HEK293T (cell line): ENCODE measurements at regions not wholly inside any gene's neighbourhood (a gene's known extent, or its start where the extent isn't known, plus 50 kb on each side); places are given as distances from the start of the nearest gene placed in this dataset.

Source experiments
- CTCF ChIA-PET: fragments of 350-600 bp; formaldehyde crosslinking; extraction: SDS; loops from one replicate; lab custom pipeline; 2021; ENCODE audit warnings: antibody characterized with exemption, inconsistent platforms; lab: Yijun Ruan, JAX
- POLR2A ChIA-PET: fragments of 350-600 bp; formaldehyde crosslinking; extraction: SDS; loops from one replicate; lab custom pipeline; 2020; ENCODE audit warnings: antibody characterized with exemption, inconsistent platforms; lab: Yijun Ruan, JAX
- DNase-seq: peaks from one replicate; pipeline ENCODE4 v3.0.0; 2012; ENCODE audit warnings: mixed read lengths; ENCODE audit errors: extremely low spot score
- ARNT ChIP-seq: fragments of 450-650 bp; IDR thresholded peaks from 2 replicates; pipeline ENCODE4 v1.6.1; 2017; ENCODE audit warnings: mild to moderate bottlenecking
- BHLHE40 ChIP-seq: fragments of 450-650 bp; IDR thresholded peaks from 2 replicates; pipeline ENCODE4 v1.6.1; 2016; ENCODE audit warnings: mild to moderate bottlenecking, moderate library complexity, borderline replicate concordance
- CTBP1 ChIP-seq: fragments of 450-650 bp; IDR thresholded peaks from 2 replicates; pipeline ENCODE4 v1.6.1; 2016; ENCODE audit warnings: borderline replicate concordance
- ELF4 ChIP-seq: fragments of 450-650 bp; IDR thresholded peaks from 2 replicates; pipeline ENCODE4 v1.6.1; 2017; ENCODE audit warnings: antibody characterized with exemption
- FOXA1 ChIP-seq: fragments of 450-650 bp; IDR thresholded peaks from 2 replicates; pipeline ENCODE4 v1.6.1; 2016; ENCODE audit warnings: mild to moderate bottlenecking
- FOXK2 ChIP-seq: fragments of 450-650 bp; IDR thresholded peaks from 2 replicates; pipeline ENCODE4 v1.6.1; 2016; ENCODE audit warnings: mild to moderate bottlenecking
- FOXM1 ChIP-seq: fragments of 450-650 bp; IDR thresholded peaks from 2 replicates; pipeline ENCODE4 v1.6.1; 2017; ENCODE audit warnings: mild to moderate bottlenecking, borderline replicate concordance
- HDGF ChIP-seq: fragments of 450-650 bp; IDR thresholded peaks from 2 replicates; pipeline ENCODE4 v1.6.1; 2017; ENCODE audit warnings: antibody characterized with exemption, borderline replicate concordance
- L3MBTL2 ChIP-seq: fragments of 450-650 bp; conservative IDR thresholded peaks from 2 replicates; pipeline ENCODE4 v1.6.1; 2016; ENCODE audit warnings: mild to moderate bottlenecking
- LEF1 ChIP-seq: fragments of 450-650 bp; IDR thresholded peaks from 2 replicates; pipeline ENCODE4 v1.6.1; 2017; ENCODE audit warnings: mild to moderate bottlenecking, borderline replicate concordance
- NFRKB ChIP-seq: fragments of 450-650 bp; IDR thresholded peaks from 2 replicates; pipeline ENCODE4 v1.6.1; 2016; ENCODE audit warnings: mild to moderate bottlenecking, moderate library complexity
- SP1 ChIP-seq: fragments of 450-650 bp; IDR thresholded peaks from 2 replicates; pipeline ENCODE4 v1.6.1; 2017
- SUZ12 ChIP-seq: fragments of 450-650 bp; IDR thresholded peaks from 2 replicates; pipeline ENCODE4 v1.6.1; 2016; ENCODE audit warnings: mild to moderate bottlenecking
- TARDBP ChIP-seq: fragments of 450-650 bp; IDR thresholded peaks from 2 replicates; pipeline ENCODE4 v1.6.1; 2016
- ZNF384 ChIP-seq: fragments of 450-650 bp; IDR thresholded peaks from 2 replicates; pipeline ENCODE4 v1.6.1; 2016
- TF ChIP-seq, protein P1 (sequence below): fragments of 450-650 bp; IDR thresholded peaks from 2 replicates; pipeline ENCODE4 v1.6.1; 2016

DNA sequence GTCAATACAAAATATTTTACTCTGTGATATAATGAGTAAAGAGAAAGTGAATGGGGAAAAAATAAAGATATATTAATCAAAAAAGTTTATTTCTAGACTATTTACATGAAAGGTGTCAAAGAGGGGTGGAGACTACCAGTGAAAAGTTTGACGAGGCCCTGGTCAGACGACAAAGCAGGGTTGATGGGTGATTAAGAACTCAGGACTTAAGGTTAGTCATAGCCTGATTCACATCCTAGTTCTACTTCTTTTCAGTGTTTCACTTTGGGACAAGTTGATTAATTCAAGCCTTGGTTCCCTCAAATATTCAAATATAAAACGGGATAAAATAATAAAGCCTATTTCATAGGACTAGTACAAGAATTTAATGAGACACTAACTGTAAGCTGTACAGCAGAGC, 178.2 kb upstream of the HS3ST5 start:
- no peak for TF ChIP-seq FOXM1
- TF ChIP-seq FOXK2: no peak
- no peak for TF ChIP-seq ELF4
- no peak for TF ChIP-seq LEF1
- no peak for TF ChIP-seq NFRKB
- TF ChIP-seq SP1: no peak
- no peak for TF ChIP-seq SUZ12
- no peak for TF ChIP-seq BHLHE40
- TF ChIP-seq FOXA1: no peak
- TF ChIP-seq TARDBP: no peak
- TF ChIP-seq ARNT: no peak
- no peak for DNase-seq
- CTCF ChIA-PET: no interaction called here
- POLR2A ChIA-PET: interaction anchor here (0.7 kb wide), 1 partner anchor 97 kb away, joined by 3 read pairs; no protein-coding TSS in a partner anchor

DNA sequence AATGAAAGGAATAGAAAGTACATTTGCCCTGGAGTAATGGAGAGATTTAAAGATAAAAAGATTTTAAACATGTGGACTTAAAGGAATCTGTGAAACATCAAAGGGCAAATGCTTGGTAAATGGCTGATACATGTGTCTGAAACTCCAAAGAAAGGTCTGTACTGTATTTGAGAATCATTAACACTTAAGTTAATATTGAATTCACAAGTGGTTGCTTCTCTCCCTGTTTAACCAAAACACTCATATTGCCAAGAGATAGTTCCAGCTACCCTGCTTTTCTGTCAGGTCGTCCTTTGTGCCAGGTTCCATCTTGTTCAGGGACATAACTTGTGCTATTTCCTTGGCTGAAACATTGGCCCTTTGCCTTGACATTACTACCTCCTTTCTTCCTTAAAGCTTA, 171.3 kb upstream of the HS3ST5 start:
- TF ChIP-seq, protein P1, sequence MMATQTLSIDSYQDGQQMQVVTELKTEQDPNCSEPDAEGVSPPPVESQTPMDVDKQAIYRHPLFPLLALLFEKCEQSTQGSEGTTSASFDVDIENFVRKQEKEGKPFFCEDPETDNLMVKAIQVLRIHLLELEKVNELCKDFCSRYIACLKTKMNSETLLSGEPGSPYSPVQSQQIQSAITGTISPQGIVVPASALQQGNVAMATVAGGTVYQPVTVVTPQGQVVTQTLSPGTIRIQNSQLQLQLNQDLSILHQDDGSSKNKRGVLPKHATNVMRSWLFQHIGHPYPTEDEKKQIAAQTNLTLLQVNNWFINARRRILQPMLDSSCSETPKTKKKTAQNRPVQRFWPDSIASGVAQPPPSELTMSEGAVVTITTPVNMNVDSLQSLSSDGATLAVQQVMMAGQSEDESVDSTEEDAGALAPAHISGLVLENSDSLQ: no peak
- TF ChIP-seq FOXA1 (no peak), SP1 (no peak), SUZ12 (no peak), BHLHE40 (no peak), LEF1 (no peak), TARDBP (no peak), L3MBTL2 (no peak)
- DNase-seq: no peak
- ChIA-PET CTCF (no interaction called here), POLR2A (no interaction called here)

DNA sequence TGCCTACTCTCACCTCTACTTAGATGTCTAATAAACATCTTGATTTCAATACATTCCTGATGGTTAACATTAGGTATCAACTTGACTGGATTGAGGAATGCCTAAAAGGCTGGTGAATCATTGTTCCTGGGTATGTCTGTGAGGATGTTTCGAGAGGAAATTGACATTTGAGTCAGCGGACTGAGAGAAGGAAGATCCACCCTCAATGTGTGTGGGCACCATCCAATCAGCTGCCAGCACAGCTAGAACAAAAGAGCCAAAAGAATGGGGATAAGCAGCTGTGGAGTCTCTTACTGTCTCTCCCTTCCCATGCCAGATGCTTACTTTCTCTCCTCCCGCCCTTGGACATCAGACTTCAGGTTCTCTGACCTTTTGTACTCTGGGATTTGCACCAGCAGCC, 128.6 kb upstream of the HS3ST5 start:
- ChIA-PET POLR2A (no interaction called here), CTCF (no interaction called here)
- TF ChIP-seq L3MBTL2: no peak
- TF ChIP-seq FOXA1: no peak
- no peak for TF ChIP-seq TARDBP
- TF ChIP-seq, protein P1: no peak
- no peak for DNase-seq

DNA sequence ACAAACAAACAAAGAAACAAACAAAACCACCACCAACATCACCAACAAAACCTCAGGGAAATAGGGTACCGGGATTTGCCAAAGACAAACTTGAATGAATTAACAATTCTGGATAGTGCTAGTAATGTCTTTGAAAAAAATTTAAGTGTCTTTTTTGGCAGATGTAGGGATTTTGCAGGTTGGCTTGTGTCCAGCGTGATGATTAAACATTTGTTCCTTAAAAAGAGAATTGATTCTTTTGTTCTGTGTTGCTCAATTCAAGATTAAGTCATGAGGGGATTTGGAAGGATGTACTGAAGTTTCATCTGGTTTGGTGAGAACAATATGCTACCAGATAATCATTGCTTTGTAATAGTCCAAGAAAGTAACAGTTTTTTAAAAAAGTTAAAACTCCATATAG, 125.1 kb upstream of the HS3ST5 start:
- no peak for DNase-seq
- ChIA-PET POLR2A (no interaction called here), CTCF (no interaction called here)
- TF ChIP-seq CTBP1 (no peak), NFRKB (no peak)

DNA sequence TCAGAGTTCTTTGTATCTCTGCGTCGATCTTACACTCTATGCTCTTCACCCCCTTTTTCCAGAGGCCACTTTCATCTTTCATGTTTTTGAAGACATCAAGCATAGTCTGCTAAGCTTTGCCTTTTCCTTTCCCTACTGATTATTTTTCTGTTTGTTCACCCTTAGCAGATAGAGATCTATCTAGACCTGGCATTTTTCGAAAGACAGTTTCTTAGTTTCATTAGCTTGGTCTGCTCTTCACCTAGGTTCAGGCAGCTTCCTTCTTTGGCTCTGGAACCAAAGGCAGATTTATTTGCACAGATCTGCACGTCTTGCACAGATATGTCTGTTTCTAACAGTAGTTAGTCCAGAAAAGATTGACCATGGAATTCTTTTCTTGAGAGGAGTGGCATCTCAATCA, 122.7 kb upstream of the HS3ST5 start:
- TF ChIP-seq FOXA1: no peak
- no peak for DNase-seq
- CTCF ChIA-PET: interaction anchor here (0.7 kb wide), 1 partner anchor 484 kb away, joined by 3 read pairs; no protein-coding TSS in a partner anchor
- POLR2A ChIA-PET: no interaction called here

DNA sequence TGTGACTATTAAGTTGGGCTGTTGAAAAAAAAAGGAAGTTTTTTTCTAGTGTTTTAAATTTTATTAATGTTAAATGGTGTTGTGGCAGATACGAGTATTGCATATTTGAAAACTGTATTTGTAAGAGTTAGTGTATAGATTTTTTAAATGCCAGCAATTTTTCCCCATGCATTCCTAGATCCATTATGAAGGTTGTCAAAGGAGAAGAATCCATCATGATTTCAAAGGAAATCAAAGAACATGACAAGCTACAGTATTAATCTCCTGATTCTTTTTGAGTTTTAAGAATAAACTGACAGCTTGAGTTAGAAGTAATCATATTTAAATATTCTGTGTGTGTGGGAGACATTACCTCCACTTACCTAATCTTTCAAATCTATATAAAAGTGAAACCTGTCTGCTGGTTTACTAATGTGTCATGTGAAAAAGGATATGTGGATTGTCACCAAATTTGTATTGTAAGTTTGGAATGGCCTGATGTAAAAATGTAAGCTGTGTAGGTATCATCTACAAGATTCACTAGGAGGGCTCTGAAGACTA, 111.0 kb upstream of the HS3ST5 start:
- DNase-seq: no peak
- TF ChIP-seq HDGF (no peak), FOXM1 (no peak), CTBP1 (no peak), LEF1 (no peak), SP1 (no peak), SUZ12 (no peak)
- CTCF ChIA-PET: interaction anchor here (0.5 kb wide), 1 partner anchor 14 kb away, joined by 3 read pairs; no protein-coding TSS in a partner anchor
- POLR2A ChIA-PET: no interaction called here

DNA sequence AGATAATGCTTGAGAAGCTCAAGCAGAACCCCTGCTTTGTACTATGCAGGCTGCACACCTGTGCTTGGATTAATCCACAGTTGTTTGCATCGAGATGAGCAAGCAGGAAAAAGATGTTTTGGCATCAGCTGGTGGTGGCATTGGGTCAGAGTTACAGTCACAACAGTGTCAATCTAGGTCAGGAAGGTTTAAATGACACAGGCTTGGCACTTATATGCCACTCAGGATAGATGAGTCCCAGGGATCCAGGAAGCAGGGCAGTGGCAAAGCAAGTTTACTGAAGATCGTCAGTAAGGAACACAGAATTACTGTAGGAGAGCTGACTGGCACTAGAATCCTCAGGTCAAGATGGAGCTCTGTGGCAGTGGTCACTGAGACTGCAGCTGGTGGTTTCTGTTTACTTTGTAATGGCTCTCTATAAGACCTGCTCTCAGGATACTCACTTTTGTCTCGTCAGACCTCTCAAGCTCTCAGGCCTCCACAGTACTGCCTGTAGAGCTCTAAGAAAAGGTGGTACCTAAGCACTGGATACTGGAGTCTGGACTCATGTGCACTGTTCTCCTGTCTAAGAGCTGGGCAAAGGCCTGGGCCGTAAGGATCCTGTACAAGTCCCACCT, 110.1 kb upstream of the HS3ST5 start:
- ChIA-PET CTCF (interaction anchor here (0.5 kb wide), 1 partner anchor 13 kb away, joined by 3 read pairs; no protein-coding TSS in a partner anchor), POLR2A (no interaction called here)
- DNase-seq: no peak
- TF ChIP-seq, protein P1: no peak
- no peak for TF ChIP-seq TARDBP
- no peak for TF ChIP-seq FOXA1

DNA sequence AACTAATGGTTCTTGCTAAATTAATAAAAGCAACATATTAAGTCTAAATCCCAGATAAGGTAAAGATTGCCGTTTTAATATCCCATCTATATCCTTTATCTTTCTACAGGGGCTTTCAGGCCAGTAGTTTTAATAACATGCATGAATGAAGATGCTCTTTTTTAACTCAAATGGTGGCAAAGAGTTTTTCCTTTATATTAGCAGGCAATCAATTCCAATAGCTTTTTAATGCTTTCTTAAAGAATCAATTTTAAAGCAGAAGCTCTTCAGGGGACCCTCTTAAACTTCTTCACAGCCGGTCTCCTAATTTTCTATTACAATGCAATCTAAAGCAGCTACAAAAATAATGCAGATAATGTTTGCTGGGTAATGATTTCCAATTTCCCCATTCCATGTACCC, 107.8 kb upstream of the HS3ST5 start:
- ChIA-PET CTCF (no interaction called here), POLR2A (no interaction called here)
- no peak for DNase-seq
- TF ChIP-seq SP1 (no peak), NFRKB (no peak), TARDBP (no peak), LEF1 (no peak), SUZ12 (no peak), FOXK2 (no peak), FOXA1 (no peak), CTBP1 (no peak), HDGF (no peak), ZNF384 (no peak), ELF4 (no peak), ARNT (no peak)
- TF ChIP-seq, protein P1: no peak
